Vagina (tissue), 2 donors: ENCODE measurements at regions not wholly inside any gene's neighbourhood (a gene's known extent, or its start where the extent isn't known, plus 50 kb on each side); places are given as distances from the start of the nearest gene placed in this dataset.

Experiments
- DNase-seq, 2 donors: peaks; one replicate each; pipeline ENCODE4 v3.0.0-alpha.2; 2017; ENCODE audit errors: extremely low spot score in 2 of 2
- H3K27ac ChIP-seq: fragments of 200-600 bp; sonication (generic); one replicate; pipeline ENCODE4 v1.5.1; 2019
- H3K27me3 ChIP-seq: fragments of 200-600 bp; sonication (generic); one replicate; pipeline ENCODE4 v1.5.1; 2019
- H3K36me3 ChIP-seq, 2 donors: fragments of 200-600 bp; sonication (generic); one replicate each; pipeline ENCODE4 v1.5.1; 2017 to 2019
- H3K4me1 ChIP-seq: fragments of 200-600 bp; sonication (generic); one replicate; pipeline ENCODE4 v1.5.1; 2019
- H3K4me3 ChIP-seq, 2 donors: fragments of 200-600 bp; sonication (generic); 1 replicate in 1 of 2; 2 replicates in 1 of 2; pipeline ENCODE4 v1.5.1; 2016 to 2019
- H3K9me3 ChIP-seq: fragments of 200-600 bp; sonication (generic); one replicate; pipeline ENCODE4 v1.5.1; 2019
- CTCF ChIP-seq, 3 experiments: fragments of 450-650 bp in 2 of 3; fragments of 200-600 bp in 1 of 3; sonication (generic) in 1 of 3; IDR thresholded peaks; one replicate each; pipeline ENCODE4 v1.5.1; 2017 to 2019; ENCODE audit warnings: antibody characterized with exemption in 3 of 3, mild to moderate bottlenecking in 2 of 3, moderate library complexity in 2 of 3
- POLR2A ChIP-seq, 2 donors: fragments of 450-650 bp; IDR thresholded peaks; one replicate each; pipeline ENCODE4 v1.6.1; 2017; ENCODE audit warnings: antibody characterized with exemption in 2 of 2, mild to moderate bottlenecking in 2 of 2, moderate library complexity in 2 of 2
- POLR2AphosphoS5 ChIP-seq, 2 donors: sonication (generic); formaldehyde crosslinking; IDR thresholded peaks; one replicate each; pipeline ENCODE4 v1.9.0; 2017; ENCODE audit warnings: antibody characterized with exemption in 2 of 2, mild to moderate bottlenecking in 2 of 2, low read depth in 1 of 2; ENCODE audit not compliant: insufficient read depth in 1 of 2
- intact Hi-C: fragments of 100-400 bp; cut with DNase I; formaldehyde crosslinking; loops from one replicate; pipeline ENCODE4 v1.15.1; 2023

- intact Hi-C loops, result loop anchor here (10.0 kb wide), 1 partner anchor 122 kb away; no protein-coding TSS in a partner anchor
- no peaks in the 10 kb centered on the region for H3K36me3 ChIP-seq
- peak overlapping the region; percentile 16 to 23 for H3K4me3 ChIP-seq
- peak overlapping the region; percentile 79 for H3K27ac ChIP-seq
- no peaks in the 10 kb centered on the region for H3K27me3 ChIP-seq
- no peaks in the 10 kb centered on the region for H3K9me3 ChIP-seq
- no peak for DNase-seq
- peaks cover 8% of the 10 kb centered on the region for H3K4me1 ChIP-seq
- no peak for TF ChIP-seq POLR2A (IDR thresholded peaks at IDR 0.05)
Measured at GRCh38 chr16:86222547-86222946, 287.8 kb upstream of the FOXF1 start.

- Histone ChIP-seq H3K4me1 (peaks cover 8% of the 10 kb centered on the region), H3K27me3 (no peaks in the 10 kb centered on the region), H3K36me3 (no peaks in the 10 kb centered on the region), H3K4me3 (peak overlapping the region in 1 of 2 donors; percentile 16), H3K9me3 (no peaks in the 10 kb centered on the region), H3K27ac (peak overlapping the region; percentile 79)
- intact Hi-C loops, result loop anchor here (1.0 to 10.0 kb wide), 2 partner anchors 36 to 122 kb away; no protein-coding TSS in a partner anchor
- DNase-seq, result no peak
- no peak for TF ChIP-seq POLR2A (IDR thresholded peaks at IDR 0.05)
- TF ChIP-seq CTCF (IDR thresholded peaks at IDR 0.05), result no peak
- no peak for TF ChIP-seq POLR2AphosphoS5 (IDR thresholded peaks at IDR 0.05; ENCODE audit: insufficient read depth in 1 of 2, low read depth in 1 of 2)
Measured at GRCh38 chr16:86222965-86223551, 287.3 kb upstream of the FOXF1 start.

GRCh38 chr16:86224126-86224525 is 286.2 kb upstream of the FOXF1 start:
- Histone ChIP-seq H3K4me3 (no peak overlapping the region), H3K9me3 (no peaks in the 10 kb centered on the region), H3K27ac (peak overlapping the region; percentile 79), H3K4me1 (peaks cover 8% of the 10 kb centered on the region), H3K27me3 (no peaks in the 10 kb centered on the region), H3K36me3 (no peaks in the 10 kb centered on the region)
- intact Hi-C loops, result loop anchor here (10.0 kb wide), 1 partner anchor 121 kb away; no protein-coding TSS in a partner anchor
- no peak for DNase-seq
- TF ChIP-seq POLR2A (IDR thresholded peaks at IDR 0.05) (no peak), CTCF (IDR thresholded peaks at IDR 0.05) (no peak), POLR2AphosphoS5 (IDR thresholded peaks at IDR 0.05; ENCODE audit: insufficient read depth in 1 of 2, low read depth in 1 of 2) (no peak)

GRCh38 chr16:86224629-86225028 is 285.7 kb upstream of the FOXF1 start:
- Histone ChIP-seq H3K36me3 (no peaks in the 10 kb centered on the region), H3K27ac (no peak overlapping the region), H3K27me3 (no peaks in the 10 kb centered on the region), H3K9me3 (no peaks in the 10 kb centered on the region), H3K4me1 (peaks cover 8% of the 10 kb centered on the region), H3K4me3 (no peak overlapping the region)
- no peak for DNase-seq
- intact Hi-C loops, result loop anchor here (10.0 kb wide), 1 partner anchor 120 kb away; no protein-coding TSS in a partner anchor
- TF ChIP-seq POLR2AphosphoS5 (IDR thresholded peaks at IDR 0.05; ENCODE audit: insufficient read depth in 1 of 2, low read depth in 1 of 2) (no peak), POLR2A (IDR thresholded peaks at IDR 0.05) (no peak), CTCF (IDR thresholded peaks at IDR 0.05) (no peak)

- no peak overlapping the region for H3K27ac ChIP-seq
- H3K4me3 ChIP-seq, result no peak overlapping the region
- TF ChIP-seq CTCF (IDR thresholded peaks at IDR 0.05) (no peak), POLR2A (IDR thresholded peaks at IDR 0.05) (no peak), POLR2AphosphoS5 (IDR thresholded peaks at IDR 0.05; ENCODE audit: insufficient read depth in 1 of 2, low read depth in 1 of 2) (no peak)
- no peaks in the 10 kb centered on the region for H3K36me3 ChIP-seq
- H3K9me3 ChIP-seq, result no peaks in the 10 kb centered on the region
- no peak for DNase-seq
- intact Hi-C loops, result loop anchor here (10.0 kb wide), 1 partner anchor 119 kb away; no protein-coding TSS in a partner anchor
- H3K27me3 ChIP-seq, result no peaks in the 10 kb centered on the region
- peaks cover 8% of the 10 kb centered on the region for H3K4me1 ChIP-seq
Measured at GRCh38 chr16:86225905-86226371, 284.4 kb upstream of the FOXF1 start.
